HepG2 (cell line): ENCODE measurements at regions not wholly inside any gene's neighbourhood (a gene's known extent, or its start where the extent isn't known, plus 50 kb on each side); places are given as distances from the start of the nearest gene placed in this dataset.

ENCODE experiments used
- FOXK2 ChIP-seq: fragments of 450-650 bp; IDR thresholded peaks from 2 replicates; pipeline ENCODE4 v1.6.1; 2016
- NBN ChIP-seq: fragments of 450-650 bp; conservative IDR thresholded peaks from 2 replicates; pipeline ENCODE4 v1.6.1; 2017
- PRPF4 ChIP-seq: fragments of 200-400 bp; formaldehyde crosslinking; IDR thresholded peaks from 2 replicates; pipeline ENCODE4 v1.6.1; 2016; ENCODE audit warnings: low read length, low read depth; ENCODE audit not compliant: poor library complexity, severe bottlenecking
- SNAPC2 ChIP-seq: sonication (generic); formaldehyde crosslinking; IDR thresholded peaks from 2 replicates; pipeline ENCODE4 v1.8.1; 2022; ENCODE audit warnings: mild to moderate bottlenecking, missing genetic modification reagents
- SOX13 ChIP-seq, 3 experiments: fragments of 450-650 bp in 1 of 3; sonication (generic) in 1 of 3; formaldehyde crosslinking in 1 of 3; IDR thresholded peaks in 2 of 3; conservative IDR thresholded peaks in 1 of 3; 2 replicates each; pipeline versions ENCODE4 v1.5.0 to v1.6.1; 2016 to 2020; ENCODE audit warnings: antibody characterized with exemption in 1 of 3, mild to moderate bottlenecking in 1 of 3, missing compliant biosample characterization in 1 of 3, missing genetic modification reagents in 1 of 3, moderate library complexity in 1 of 3
- ZNF232 ChIP-seq: sonication (generic); formaldehyde crosslinking; IDR thresholded peaks from 2 replicates; pipeline ENCODE4 v1.4.0; 2020; ENCODE audit warnings: missing genetic modification reagents, borderline replicate concordance
- ZNF598 ChIP-seq: sonication (generic); formaldehyde crosslinking; IDR thresholded peaks from 2 replicates; pipeline ENCODE4 v1.5.1; 2020; ENCODE audit warnings: mild to moderate bottlenecking, missing genetic modification reagents, borderline replicate concordance
- ZNF788 ChIP-seq: sonication (generic); formaldehyde crosslinking; IDR thresholded peaks from 2 replicates; pipeline ENCODE4 v1.5.0; 2020; ENCODE audit warnings: mild to moderate bottlenecking, missing genetic modification reagents, borderline replicate concordance
- ZNF792 ChIP-seq: IDR thresholded peaks from 2 replicates; pipeline ENCODE4 v1.6.1; 2016
- TF ChIP-seq, protein P1 (sequence below): sonication (generic); formaldehyde crosslinking; IDR thresholded peaks from 2 replicates; pipeline ENCODE4 v1.5.1; 2020; ENCODE audit warnings: mild to moderate bottlenecking, missing genetic modification reagents
- TF ChIP-seq, protein P2 (sequence below): sonication (generic); IDR thresholded peaks from 2 replicates; pipeline ENCODE4 v1.6.1; 2016; ENCODE audit warnings: low read depth, borderline replicate concordance
- TF ChIP-seq, protein P3 (sequence below): sonication (generic); formaldehyde crosslinking; conservative IDR thresholded peaks from 2 replicates; pipeline ENCODE4 v1.4.0; 2020; ENCODE audit warnings: missing genetic modification reagents
- TF ChIP-seq, protein P4 (sequence below): sonication (generic); formaldehyde crosslinking; IDR thresholded peaks from 2 replicates; pipeline ENCODE4 v1.5.0; 2020; ENCODE audit warnings: mild to moderate bottlenecking, missing genetic modification reagents
- TF ChIP-seq, protein P5 (sequence below): sonication (generic); formaldehyde crosslinking; IDR thresholded peaks from 2 replicates; pipeline ENCODE4 v1.4.0; 2020; ENCODE audit warnings: missing genetic modification reagents
- TF ChIP-seq, protein P6 (sequence below): sonication (generic); formaldehyde crosslinking; IDR thresholded peaks from 2 replicates; pipeline ENCODE4 v1.5.1; 2020; ENCODE audit warnings: missing genetic modification reagents, mild to moderate bottlenecking, borderline replicate concordance
- TF ChIP-seq, protein P7 (sequence below): IDR thresholded peaks from 2 replicates; pipeline ENCODE4 v1.6.1; 2016; ENCODE audit warnings: missing biosample characterization, missing genetic modification reagents, low read depth

DNA sequence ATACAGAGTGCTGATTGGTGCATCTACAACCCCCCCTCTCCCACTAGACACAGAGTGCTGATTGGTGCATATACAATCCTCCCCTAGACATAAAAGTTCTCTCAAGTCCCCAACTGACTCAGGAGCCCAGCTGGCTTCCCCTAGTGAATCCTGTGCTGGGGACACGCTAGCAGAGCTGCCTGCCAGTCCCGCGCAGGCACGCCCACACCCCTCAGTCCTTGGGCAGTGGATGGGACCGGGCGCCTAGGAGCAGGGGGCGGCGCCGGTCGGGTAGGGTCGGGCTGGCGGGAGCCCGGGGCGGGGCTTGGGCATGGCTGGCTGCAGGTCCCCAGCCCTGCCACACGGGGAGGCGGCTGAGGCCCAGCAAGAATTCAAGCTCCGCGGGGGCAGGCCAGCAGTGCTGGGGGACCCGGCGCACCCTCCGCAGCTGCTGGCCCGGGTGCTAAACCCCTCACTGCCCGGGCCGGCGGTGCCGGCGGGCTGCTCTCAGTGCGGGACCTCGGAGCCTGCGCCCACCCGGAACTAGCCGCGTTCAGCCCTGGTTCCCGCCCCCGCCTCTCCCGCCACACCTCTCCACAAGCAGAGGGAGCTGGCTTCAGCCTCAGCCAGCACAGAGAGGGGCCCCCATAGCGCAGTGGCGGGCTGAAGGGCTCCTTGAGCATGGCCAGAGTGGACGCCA is 64.3 kb upstream of the DDHD1 start (continued):
- TF ChIP-seq, protein P1, sequence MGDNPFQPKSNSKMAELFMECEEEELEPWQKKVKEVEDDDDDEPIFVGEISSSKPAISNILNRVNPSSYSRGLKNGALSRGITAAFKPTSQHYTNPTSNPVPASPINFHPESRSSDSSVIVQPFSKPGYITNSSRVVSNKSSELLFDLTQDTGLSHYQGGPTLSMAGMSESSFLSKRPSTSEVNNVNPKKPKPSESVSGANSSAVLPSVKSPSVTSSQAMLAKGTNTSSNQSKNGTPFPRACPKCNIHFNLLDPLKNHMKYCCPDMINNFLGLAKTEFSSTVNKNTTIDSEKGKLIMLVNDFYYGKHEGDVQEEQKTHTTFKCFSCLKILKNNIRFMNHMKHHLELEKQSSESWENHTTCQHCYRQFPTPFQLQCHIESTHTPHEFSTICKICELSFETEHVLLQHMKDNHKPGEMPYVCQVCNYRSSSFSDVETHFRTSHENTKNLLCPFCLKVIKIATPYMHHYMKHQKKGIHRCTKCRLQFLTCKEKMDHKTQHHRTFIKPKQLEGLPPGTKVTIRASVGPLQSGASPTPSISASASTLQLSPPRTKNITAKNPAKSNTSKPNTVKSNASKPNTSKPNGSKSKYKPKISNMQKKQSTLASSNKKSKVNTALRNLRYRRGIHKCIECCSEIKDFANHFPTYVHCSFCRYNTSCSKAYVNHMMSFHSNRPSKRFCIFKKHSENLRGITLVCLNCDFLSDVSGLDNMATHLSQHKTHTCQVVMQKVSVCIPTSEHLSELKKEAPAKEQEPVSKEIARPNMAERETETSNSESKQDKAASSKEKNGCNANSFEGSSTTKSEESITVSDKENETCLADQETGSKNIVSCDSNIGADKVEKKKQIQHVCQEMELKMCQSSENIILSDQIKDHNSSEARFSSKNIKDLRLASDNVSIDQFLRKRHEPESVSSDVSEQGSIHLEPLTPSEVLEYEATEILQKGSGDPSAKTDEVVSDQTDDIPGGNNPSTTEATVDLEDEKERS (CRISPR knock-in tag): 0 out of 2 replicates have a peak, but pooled peaks have one; percentile 73
- TF ChIP-seq, protein P2, sequence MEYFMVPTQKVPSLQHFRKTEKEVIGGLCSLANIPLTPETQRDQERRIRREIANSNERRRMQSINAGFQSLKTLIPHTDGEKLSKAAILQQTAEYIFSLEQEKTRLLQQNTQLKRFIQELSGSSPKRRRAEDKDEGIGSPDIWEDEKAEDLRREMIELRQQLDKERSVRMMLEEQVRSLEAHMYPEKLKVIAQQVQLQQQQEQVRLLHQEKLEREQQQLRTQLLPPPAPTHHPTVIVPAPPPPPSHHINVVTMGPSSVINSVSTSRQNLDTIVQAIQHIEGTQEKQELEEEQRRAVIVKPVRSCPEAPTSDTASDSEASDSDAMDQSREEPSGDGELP: no peak
- TF ChIP-seq FOXK2: no peak
- no peak for TF ChIP-seq ZNF232 (CRISPR knock-in tag)
- TF ChIP-seq, protein P3, sequence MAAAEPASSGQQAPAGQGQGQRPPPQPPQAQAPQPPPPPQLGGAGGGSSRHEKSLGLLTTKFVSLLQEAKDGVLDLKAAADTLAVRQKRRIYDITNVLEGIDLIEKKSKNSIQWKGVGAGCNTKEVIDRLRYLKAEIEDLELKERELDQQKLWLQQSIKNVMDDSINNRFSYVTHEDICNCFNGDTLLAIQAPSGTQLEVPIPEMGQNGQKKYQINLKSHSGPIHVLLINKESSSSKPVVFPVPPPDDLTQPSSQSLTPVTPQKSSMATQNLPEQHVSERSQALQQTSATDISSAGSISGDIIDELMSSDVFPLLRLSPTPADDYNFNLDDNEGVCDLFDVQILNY (CRISPR knock-in tag): no peak
- TF ChIP-seq, protein P4, sequence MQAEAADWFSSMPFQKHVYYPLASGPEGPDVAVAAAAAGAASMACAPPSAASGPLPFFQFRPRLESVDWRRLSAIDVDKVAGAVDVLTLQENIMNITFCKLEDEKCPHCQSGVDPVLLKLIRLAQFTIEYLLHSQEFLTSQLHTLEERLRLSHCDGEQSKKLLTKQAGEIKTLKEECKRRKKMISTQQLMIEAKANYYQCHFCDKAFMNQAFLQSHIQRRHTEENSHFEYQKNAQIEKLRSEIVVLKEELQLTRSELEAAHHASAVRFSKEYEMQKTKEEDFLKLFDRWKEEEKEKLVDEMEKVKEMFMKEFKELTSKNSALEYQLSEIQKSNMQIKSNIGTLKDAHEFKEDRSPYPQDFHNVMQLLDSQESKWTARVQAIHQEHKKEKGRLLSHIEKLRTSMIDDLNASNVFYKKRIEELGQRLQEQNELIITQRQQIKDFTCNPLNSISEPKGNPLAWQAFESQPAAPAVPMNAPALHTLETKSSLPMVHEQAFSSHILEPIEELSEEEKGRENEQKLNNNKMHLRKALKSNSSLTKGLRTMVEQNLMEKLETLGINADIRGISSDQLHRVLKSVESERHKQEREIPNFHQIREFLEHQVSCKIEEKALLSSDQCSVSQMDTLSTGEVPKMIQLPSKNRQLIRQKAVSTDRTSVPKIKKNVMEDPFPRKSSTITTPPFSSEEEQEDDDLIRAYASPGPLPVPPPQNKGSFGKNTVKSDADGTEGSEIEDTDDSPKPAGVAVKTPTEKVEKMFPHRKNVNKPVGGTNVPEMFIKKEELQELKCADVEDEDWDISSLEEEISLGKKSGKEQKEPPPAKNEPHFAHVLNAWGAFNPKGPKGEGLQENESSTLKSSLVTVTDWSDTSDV (CRISPR knock-in tag): no peak
- TF ChIP-seq PRPF4: no peak
- TF ChIP-seq ZNF788 (CRISPR knock-in tag): peak; percentile 16; the same call in 1 of the 2 replicates
- TF ChIP-seq ZNF598 (CRISPR knock-in tag): no peak; the same call in 1 of the 2 replicates
- TF ChIP-seq NBN: no peak
- no peak for TF ChIP-seq ZNF792 (CRISPR knock-in tag)
- TF ChIP-seq, protein P5, sequence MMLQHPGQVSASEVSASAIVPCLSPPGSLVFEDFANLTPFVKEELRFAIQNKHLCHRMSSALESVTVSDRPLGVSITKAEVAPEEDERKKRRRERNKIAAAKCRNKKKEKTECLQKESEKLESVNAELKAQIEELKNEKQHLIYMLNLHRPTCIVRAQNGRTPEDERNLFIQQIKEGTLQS (CRISPR knock-in tag): no peak; the same call in 1 of the 2 replicates
- no peak for TF ChIP-seq SNAPC2
- TF ChIP-seq, protein P6, sequence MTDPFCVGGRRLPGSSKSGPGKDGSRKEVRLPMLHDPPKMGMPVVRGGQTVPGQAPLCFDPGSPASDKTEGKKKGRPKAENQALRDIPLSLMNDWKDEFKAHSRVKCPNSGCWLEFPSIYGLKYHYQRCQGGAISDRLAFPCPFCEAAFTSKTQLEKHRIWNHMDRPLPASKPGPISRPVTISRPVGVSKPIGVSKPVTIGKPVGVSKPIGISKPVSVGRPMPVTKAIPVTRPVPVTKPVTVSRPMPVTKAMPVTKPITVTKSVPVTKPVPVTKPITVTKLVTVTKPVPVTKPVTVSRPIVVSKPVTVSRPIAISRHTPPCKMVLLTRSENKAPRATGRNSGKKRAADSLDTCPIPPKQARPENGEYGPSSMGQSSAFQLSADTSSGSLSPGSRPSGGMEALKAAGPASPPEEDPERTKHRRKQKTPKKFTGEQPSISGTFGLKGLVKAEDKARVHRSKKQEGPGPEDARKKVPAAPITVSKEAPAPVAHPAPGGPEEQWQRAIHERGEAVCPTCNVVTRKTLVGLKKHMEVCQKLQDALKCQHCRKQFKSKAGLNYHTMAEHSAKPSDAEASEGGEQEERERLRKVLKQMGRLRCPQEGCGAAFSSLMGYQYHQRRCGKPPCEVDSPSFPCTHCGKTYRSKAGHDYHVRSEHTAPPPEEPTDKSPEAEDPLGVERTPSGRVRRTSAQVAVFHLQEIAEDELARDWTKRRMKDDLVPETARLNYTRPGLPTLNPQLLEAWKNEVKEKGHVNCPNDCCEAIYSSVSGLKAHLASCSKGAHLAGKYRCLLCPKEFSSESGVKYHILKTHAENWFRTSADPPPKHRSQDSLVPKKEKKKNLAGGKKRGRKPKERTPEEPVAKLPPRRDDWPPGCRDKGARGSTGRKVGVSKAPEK (CRISPR knock-in tag): 0 out of 2 replicates have a peak, but pooled peaks have one; percentile 55
- TF ChIP-seq SOX13 (IDR thresholded peaks at IDR 0.05): no peak
- no peak for TF ChIP-seq SOX13 (CRISPR knock-in tag; conservative IDR thresholded peaks at IDR 0.05 in 1 of 2, IDR thresholded peaks at IDR 0.05 in 1 of 2)
- TF ChIP-seq, protein P7, sequence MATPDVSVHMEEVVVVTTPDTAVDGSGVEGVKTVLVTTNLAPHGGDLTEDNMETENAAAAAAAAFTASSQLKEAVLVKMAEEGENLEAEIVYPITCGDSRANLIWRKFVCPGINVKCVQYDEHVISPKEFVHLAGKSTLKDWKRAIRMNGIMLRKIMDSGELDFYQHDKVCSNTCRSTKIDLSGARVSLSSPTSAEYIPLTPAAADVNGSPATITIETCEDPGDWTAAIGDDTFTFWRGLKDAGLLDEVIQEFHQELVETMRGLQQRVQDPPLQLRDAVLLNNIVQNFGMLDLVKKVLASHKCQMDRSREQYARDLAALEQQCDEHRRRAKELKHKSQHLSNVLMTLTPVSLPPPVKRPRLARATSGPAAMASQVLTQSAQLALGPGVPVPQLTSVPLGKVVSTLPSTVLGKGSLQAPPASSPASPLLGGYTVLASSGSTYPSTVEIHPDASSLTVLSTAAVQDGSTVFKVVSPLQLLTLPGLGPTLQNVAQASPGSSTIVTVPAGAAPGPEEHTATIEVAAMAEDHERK (CRISPR knock-in tag): no peak
